H1 (cell line): ENCODE measurements at regions not wholly inside any gene's neighbourhood (a gene's known extent, or its start where the extent isn't known, plus 50 kb on each side); places are given as distances from the start of the nearest gene placed in this dataset.

Experiments used
- CEBPB ChIP-seq: IDR thresholded peaks from 2 replicates; pipeline ENCODE4 v1.6.1; 2012; ENCODE audit warnings: low read depth, low read length
- EP300 ChIP-seq, 2 experiments: IDR thresholded peaks; 1 replicate in 1 of 2; 2 replicates in 1 of 2; pipeline ENCODE4 v1.6.1; 2011 to 2012; ENCODE audit warnings: low read depth in 2 of 2, low read length in 2 of 2, mild to moderate bottlenecking in 2 of 2, borderline replicate concordance in 1 of 2, inconsistent platforms in 1 of 2, moderate library complexity in 1 of 2
- KDM4A ChIP-seq: IDR thresholded peaks from one replicate; pipeline ENCODE4 v1.7.1; 2012; ENCODE audit warnings: low read depth, mild to moderate bottlenecking, moderate library complexity, low read length, inconsistent platforms; ENCODE audit not compliant: severe bottlenecking
- PHF8 ChIP-seq: fragments of 200-600 bp; sonication (generic); conservative IDR thresholded peaks from 2 replicates; pipeline ENCODE4 v1.7.1; 2012; ENCODE audit warnings: low read depth, mild to moderate bottlenecking, inconsistent platforms, low read length, moderate library complexity
- POLR2A ChIP-seq, 2 experiments: IDR thresholded peaks; 1 replicate in 1 of 2; 2 replicates in 1 of 2; pipeline ENCODE4 v1.6.1; 2011; ENCODE audit warnings: low read depth in 2 of 2, low read length in 2 of 2, mild to moderate bottlenecking in 2 of 2; ENCODE audit errors: control extremely low read depth in 1 of 2
- POU5F1 ChIP-seq: IDR thresholded peaks from 2 replicates; pipeline ENCODE4 v1.6.1; 2011; ENCODE audit warnings: low read depth, mild to moderate bottlenecking, low read length, moderate library complexity
- RBBP5 ChIP-seq: IDR thresholded peaks from 2 replicates; pipeline ENCODE4 v1.7.1; 2012; ENCODE audit warnings: low read depth, mild to moderate bottlenecking, inconsistent platforms, low read length, moderate library complexity, borderline replicate concordance
- SAP30 ChIP-seq: fragments of 300-600 bp; sonication (generic); IDR thresholded peaks from 2 replicates; pipeline ENCODE4 v1.7.1; 2012; ENCODE audit warnings: low read length, moderate library complexity, mild to moderate bottlenecking, inconsistent platforms; ENCODE audit not compliant: insufficient read depth, insufficient replicate concordance
- SUZ12 ChIP-seq: fragments of 200-600 bp; sonication (generic); IDR thresholded peaks from 2 replicates; pipeline ENCODE4 v1.6.1; 2012; ENCODE audit warnings: mild to moderate bottlenecking, inconsistent platforms, low read length, moderate library complexity, mixed read lengths
- ZNF274 ChIP-seq: IDR thresholded peaks from 2 replicates; pipeline ENCODE4 v1.7.0; 2012; ENCODE audit warnings: low read length, borderline replicate concordance; ENCODE audit errors: extremely low read depth
- TF ChIP-seq, protein P1 (sequence below): fragments of 300-600 bp; sonication (generic); IDR thresholded peaks from 2 replicates; pipeline ENCODE4 v1.7.1; 2012; ENCODE audit warnings: low read length, moderate library complexity, mild to moderate bottlenecking, inconsistent platforms; ENCODE audit not compliant: insufficient replicate concordance
- TF ChIP-seq, protein P2 (sequence below): IDR thresholded peaks from 2 replicates; pipeline ENCODE4 v1.6.1; 2012; ENCODE audit warnings: inconsistent platforms

DNA sequence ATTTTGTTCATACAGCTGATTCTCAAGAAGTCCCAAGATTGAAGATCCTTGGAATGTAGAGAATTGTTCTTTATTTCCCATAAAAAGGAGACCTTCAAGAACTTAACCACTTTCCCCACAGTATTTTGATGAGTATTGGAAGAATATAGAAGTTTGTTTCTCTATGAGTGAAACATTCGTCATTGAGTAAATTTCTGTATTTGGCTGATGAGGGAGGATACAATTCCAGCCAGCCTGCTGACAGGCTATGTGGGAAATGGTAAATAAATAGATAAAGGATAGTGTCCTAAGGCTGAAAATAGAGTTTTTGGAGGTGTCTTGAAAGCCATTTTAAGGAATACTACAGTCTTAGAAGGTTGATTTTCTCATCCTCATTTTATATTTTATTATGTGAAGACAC is 1076.1 kb downstream of the ROBO2 start (continued):
- TF ChIP-seq, protein P1, sequence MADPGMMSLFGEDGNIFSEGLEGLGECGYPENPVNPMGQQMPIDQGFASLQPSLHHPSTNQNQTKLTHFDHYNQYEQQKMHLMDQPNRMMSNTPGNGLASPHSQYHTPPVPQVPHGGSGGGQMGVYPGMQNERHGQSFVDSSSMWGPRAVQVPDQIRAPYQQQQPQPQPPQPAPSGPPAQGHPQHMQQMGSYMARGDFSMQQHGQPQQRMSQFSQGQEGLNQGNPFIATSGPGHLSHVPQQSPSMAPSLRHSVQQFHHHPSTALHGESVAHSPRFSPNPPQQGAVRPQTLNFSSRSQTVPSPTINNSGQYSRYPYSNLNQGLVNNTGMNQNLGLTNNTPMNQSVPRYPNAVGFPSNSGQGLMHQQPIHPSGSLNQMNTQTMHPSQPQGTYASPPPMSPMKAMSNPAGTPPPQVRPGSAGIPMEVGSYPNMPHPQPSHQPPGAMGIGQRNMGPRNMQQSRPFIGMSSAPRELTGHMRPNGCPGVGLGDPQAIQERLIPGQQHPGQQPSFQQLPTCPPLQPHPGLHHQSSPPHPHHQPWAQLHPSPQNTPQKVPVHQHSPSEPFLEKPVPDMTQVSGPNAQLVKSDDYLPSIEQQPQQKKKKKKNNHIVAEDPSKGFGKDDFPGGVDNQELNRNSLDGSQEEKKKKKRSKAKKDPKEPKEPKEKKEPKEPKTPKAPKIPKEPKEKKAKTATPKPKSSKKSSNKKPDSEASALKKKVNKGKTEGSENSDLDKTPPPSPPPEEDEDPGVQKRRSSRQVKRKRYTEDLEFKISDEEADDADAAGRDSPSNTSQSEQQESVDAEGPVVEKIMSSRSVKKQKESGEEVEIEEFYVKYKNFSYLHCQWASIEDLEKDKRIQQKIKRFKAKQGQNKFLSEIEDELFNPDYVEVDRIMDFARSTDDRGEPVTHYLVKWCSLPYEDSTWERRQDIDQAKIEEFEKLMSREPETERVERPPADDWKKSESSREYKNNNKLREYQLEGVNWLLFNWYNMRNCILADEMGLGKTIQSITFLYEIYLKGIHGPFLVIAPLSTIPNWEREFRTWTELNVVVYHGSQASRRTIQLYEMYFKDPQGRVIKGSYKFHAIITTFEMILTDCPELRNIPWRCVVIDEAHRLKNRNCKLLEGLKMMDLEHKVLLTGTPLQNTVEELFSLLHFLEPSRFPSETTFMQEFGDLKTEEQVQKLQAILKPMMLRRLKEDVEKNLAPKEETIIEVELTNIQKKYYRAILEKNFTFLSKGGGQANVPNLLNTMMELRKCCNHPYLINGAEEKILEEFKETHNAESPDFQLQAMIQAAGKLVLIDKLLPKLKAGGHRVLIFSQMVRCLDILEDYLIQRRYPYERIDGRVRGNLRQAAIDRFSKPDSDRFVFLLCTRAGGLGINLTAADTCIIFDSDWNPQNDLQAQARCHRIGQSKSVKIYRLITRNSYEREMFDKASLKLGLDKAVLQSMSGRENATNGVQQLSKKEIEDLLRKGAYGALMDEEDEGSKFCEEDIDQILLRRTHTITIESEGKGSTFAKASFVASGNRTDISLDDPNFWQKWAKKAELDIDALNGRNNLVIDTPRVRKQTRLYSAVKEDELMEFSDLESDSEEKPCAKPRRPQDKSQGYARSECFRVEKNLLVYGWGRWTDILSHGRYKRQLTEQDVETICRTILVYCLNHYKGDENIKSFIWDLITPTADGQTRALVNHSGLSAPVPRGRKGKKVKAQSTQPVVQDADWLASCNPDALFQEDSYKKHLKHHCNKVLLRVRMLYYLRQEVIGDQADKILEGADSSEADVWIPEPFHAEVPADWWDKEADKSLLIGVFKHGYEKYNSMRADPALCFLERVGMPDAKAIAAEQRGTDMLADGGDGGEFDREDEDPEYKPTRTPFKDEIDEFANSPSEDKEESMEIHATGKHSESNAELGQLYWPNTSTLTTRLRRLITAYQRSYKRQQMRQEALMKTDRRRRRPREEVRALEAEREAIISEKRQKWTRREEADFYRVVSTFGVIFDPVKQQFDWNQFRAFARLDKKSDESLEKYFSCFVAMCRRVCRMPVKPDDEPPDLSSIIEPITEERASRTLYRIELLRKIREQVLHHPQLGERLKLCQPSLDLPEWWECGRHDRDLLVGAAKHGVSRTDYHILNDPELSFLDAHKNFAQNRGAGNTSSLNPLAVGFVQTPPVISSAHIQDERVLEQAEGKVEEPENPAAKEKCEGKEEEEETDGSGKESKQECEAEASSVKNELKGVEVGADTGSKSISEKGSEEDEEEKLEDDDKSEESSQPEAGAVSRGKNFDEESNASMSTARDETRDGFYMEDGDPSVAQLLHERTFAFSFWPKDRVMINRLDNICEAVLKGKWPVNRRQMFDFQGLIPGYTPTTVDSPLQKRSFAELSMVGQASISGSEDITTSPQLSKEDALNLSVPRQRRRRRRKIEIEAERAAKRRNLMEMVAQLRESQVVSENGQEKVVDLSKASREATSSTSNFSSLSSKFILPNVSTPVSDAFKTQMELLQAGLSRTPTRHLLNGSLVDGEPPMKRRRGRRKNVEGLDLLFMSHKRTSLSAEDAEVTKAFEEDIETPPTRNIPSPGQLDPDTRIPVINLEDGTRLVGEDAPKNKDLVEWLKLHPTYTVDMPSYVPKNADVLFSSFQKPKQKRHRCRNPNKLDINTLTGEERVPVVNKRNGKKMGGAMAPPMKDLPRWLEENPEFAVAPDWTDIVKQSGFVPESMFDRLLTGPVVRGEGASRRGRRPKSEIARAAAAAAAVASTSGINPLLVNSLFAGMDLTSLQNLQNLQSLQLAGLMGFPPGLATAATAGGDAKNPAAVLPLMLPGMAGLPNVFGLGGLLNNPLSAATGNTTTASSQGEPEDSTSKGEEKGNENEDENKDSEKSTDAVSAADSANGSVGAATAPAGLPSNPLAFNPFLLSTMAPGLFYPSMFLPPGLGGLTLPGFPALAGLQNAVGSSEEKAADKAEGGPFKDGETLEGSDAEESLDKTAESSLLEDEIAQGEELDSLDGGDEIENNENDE = no peak
- TF ChIP-seq ZNF274 (no peak), SUZ12 (no peak), EP300 (IDR thresholded peaks at IDR 0.05; ENCODE audit: borderline replicate concordance in 1 of 2, low read depth in 2 of 2, low read length in 2 of 2) (no peak), POLR2A (IDR thresholded peaks at IDR 0.05; ENCODE audit: control extremely low read depth in 1 of 2, low read depth in 2 of 2, low read length in 2 of 2) (no peak), KDM4A (no peak), PHF8 (no peak), RBBP5 (no peak), SAP30 (no peak), CEBPB (no peak), POU5F1 (no peak)
- TF ChIP-seq, protein P2, sequence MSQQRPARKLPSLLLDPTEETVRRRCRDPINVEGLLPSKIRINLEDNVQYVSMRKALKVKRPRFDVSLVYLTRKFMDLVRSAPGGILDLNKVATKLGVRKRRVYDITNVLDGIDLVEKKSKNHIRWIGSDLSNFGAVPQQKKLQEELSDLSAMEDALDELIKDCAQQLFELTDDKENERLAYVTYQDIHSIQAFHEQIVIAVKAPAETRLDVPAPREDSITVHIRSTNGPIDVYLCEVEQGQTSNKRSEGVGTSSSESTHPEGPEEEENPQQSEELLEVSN = no peak
